ENCODE measurements at regions not wholly inside any gene's neighbourhood (a gene's known extent, or its start where the extent isn't known, plus 50 kb on each side); places are given as distances from the start of the nearest gene placed in this dataset.
"Not testable (repeated sequence)": the region's sequence is repeated elsewhere in the genome, so short reads cannot be mapped to it uniquely, and the experiment has no call there.

GRCh38 chr12:97005174-97005573 lies 98.1 kb downstream of the NEDD1 start:
- DNase-seq: no peak

GRCh38 chr12:97005646-97006045 lies 98.6 kb downstream of the NEDD1 start:
- DNase-seq: no peak

DNA sequence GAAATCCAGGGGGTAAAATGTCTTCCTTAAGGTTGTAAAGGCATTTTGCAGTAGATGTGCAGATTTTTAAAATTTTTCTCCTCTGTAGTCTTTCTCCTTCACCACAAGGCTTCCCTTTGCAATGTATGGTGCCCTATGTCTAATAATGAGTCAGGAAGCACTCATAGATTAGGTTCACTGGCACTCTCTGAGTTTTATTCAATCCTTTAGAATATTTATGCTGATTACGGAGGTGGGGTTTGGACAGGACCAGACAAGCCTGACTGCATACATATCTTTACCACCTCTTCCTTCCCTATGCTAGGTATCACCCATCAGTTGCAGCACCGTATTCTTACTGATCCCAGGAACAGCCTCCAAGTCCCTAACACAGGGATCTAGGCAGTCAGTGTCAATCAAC lies 99.5 kb downstream of the NEDD1 start:
- no peak for DNase-seq

DNA sequence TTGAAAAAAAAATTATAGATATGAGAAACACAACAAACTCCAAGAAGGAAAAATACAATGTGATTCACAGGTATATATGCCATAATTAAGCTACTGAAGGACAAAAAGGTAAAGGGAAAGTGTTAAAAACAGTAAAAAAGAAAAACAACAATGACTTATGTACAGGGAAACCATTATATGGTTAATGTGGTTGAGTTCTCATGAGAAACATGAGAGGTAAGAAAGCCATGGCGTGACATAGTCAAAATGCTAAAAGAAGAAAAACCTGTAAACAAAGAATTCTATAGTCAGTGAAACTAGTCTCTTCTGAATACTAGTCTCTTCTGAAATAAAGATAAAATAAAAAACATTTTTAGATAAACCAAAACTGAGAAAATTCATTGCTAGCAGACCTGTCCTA lies 109.1 kb downstream of the NEDD1 start:
- no peak for DNase-seq

DNA sequence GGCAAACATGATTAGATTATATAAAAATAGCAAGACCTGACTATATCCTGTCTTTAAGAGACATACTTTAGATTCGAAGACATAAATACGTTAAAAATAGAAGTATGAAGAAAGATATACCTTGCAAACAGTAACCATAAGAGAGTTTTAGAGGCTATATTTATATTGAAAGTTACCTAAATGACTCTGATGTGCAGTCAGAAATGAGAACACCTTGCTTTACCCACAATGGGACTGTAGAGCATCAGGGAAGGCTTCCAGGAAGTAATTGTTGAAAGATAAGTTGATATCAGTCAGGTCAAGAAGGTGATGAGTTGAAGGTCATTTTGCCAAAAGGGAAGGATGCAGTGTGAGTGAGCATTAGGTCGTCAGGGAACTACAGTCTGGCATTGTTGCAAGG lies 110.2 kb downstream of the NEDD1 start:
- DNase-seq: no peak

DNA sequence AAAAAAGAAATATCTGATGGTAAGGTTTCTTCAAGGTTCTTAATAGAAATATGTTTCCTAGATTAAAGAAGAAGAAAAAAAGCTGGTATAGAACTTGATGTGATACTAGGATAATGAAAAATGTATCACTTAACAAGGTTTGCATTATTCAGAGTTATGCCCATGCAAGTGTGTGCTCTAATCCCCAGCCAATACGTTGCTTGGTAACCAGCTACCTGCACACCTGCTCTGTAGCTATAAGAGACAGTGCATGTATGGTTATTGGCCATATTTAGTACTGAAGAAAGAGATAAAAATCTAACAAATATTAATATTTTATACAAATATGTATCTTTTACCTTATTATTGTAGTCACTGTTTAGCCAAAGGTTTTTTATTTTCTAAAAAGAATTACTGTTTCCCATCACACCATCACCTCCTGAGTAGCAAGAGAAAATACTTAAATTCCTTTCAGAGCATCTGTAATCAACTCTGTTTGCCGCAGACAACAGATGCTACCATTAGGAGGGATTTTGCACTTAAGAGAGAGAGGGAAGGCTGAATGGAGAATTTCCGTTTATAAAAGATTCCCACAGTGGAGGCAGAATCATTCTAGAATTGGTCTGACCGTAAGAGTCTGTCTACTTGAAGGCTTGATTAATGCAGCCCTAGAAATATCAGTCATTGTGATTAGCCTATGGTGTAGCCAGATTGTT lies 115.6 kb downstream of the NEDD1 start:
- DNase-seq: no peak

DNA sequence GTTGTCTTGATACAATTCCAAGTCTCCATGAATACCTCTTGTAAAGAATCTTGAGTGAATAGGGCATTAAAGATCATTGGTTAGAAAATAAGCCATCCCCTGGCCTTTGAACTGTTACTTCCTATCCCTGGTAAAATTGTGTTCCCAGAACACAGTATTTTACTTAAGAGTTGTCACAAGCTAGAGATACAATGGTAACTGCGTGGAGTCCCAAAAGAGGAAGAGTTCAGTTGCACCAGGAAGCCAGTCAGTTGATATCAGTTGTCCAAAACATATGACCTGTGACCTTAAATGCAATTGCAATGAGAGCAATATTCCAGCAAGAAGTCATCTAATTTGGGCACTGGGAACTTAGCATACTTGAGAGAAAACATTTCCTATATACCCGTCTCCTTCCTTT lies 117.3 kb downstream of the NEDD1 start:
- no peak for DNase-seq

GRCh38 chr12:97026901-97027300 lies 119.8 kb downstream of the NEDD1 start:
- DNase-seq: no peak

DNA sequence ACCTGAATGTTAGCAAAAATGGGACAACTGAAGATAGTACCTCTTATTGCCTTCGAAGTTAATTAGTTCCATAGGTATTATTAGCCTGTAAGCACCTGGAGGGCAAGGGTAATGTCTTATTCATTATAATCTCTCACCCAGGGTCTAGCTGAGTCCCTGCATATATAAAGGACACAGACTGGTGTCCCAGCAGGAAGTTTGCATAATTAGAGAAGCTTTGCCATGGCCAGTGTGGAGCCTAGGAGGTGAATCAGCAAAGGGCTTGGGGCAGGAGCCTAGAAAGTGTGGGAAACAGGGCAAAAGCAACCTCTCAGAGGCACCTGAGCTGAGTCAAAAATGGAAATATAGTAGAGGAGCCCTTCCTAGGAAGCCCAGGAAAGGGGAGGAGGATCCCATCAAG lies 120.4 kb downstream of the NEDD1 start:
- DNase-seq: no peak

DNA sequence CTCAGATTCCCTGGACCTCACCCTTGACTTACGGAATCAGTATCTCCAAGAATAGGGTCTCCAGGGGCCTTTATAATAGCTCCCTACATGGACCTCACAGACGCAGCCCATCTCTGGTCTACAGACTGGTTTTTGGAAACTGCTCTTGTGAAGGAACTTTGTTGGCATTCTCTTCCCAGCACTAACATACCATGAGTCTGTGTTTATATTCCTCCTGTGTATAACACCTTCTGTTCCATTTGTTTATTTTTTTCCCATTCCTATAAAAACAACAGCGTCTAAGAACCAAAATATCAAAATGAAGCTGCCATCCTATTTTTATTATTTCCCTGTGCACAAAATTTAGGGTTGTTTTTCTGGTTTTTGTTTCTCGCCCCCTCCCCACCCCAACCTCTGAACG lies 131.1 kb downstream of the NEDD1 start:
- DNase-seq: no peak

DNA sequence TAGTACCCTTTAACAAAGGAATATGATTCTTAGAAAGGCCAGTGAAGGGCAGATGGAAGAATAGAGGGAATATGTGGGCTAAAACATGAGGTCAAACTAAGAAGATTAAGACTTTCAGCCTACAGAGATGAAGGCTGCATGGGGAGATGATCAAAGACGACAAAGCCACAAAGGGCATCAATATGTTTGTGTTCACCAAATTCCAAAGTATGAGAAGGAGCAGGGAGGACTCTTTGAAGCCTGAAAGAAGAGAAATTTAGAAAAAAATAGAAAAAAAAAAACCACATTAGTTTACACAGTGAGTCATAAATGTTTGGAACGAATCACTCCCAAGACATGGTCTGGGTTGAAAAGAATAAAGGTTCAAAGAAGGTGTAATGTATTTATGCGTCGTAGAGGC lies 131.8 kb downstream of the NEDD1 start:
- no peak for DNase-seq

DNA sequence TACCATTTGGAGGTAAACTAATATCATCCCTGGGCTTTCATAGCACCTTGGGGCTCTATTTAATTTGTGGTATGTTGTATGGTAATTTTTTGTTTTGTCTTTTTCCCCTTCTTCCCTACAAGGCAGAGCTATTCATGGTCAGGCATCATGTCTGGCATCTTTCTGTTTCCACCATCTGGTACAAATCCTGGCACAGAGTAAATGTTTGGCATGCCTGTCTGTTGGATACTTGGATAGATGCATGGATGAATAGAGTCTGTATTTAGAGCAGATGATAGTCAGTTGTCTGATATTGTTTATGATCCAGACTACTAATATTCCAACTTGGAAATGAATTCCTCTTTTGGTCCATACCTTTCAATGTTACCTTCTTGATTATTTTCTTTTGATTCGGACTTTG lies 139.8 kb downstream of the NEDD1 start:
- no peak for DNase-seq

DNA sequence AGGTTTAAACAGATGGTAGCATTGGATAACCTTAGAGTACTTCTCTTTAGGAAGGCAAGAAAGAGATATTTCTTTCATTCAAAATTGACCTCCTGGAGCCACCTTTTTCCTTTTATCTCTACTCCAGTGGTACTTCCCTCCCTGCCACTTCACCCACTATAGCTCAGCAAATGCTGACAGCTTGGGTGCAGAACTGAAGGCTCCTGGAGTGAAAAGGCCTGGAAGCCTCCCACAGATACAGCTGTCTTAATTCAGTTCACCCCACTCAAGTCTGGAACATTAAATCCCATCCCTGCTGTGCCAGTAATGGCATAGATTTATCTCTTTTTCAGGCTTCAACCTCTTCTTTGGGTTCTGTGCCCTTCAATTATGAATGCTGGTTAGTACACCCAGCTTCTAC lies 140.3 kb downstream of the NEDD1 start:
- no peak for DNase-seq

DNA sequence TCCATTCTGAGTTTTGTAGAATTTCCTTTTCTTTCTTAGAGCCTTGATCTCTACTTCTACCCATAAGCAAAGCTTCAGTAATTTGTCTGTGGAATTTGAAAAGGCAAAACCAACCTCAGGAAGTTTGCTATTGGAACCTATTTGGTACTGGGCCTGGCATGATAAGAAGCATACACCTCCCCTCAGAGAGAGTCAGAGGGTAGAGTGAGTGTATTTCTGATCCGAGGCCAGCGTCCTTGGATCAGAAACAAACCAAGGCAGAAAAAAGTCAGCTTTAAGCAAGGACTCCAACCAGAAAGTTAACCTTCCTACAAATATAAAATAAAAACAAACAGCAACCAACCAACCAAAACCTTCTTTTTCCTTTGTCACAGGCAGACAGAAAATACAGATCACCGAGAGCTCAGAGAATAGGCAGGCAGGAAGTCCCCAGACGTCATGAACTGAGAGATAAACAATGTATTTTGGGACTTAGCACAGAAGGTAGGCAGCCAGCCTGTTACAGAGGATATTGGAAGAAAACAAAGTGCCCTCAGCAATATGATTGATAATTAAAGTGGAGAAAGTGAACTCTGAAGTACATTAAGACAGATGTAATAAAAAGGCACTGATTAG lies 141.5 kb downstream of the NEDD1 start:
- DNase-seq: no peak

DNA sequence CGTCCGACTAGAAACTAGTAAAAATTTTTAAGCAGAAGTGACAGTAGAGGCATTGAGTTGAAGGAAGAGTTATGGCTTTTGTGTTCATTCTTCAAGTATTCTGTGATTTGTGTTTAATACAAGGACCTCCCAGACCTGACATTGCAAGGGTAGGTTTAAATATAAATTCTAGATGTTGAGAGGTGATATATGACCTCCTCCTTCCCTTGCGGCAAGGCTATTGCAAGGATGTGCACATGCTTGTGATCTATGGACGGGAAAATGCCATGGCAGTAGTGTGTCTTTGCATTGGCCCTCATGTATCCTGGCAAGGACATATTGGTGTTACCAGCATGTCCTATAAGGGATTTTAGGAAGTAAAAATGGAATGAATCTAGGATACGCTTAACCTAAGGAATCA lies 143.5 kb downstream of the NEDD1 start:
- no peak for DNase-seq

GRCh38 chr12:97051341-97051740 lies 144.3 kb downstream of the NEDD1 start:
- DNase-seq: no peak

DNA sequence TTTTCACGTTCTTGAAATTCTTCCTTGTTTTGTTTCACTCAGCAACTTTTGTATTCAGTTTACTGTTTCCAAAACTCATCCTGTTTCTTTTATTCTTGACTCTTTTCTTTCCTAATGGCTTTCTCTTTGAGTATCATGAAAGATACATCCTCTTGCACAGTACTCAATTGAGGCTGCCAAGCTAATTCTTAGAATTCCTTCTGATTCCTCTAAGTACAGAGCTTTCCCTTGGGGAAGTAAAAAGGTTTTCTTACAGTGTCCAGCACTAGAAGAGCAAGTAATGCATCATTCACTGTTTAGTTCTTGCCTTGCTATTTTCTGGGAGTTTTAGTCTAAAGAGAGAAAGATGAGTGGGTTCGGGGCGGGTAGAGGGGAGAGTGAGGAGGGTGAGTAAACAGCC lies 154.1 kb downstream of the NEDD1 start:
- DNase-seq: no peak

- DNase-seq: no peak
Measured at GRCh38 chr12:97063292-97063935, 156.4 kb downstream of the NEDD1 start.

GRCh38 chr12:97075161-97075933 lies 168.3 kb downstream of the NEDD1 start:
- DNase-seq: no peak

DNA sequence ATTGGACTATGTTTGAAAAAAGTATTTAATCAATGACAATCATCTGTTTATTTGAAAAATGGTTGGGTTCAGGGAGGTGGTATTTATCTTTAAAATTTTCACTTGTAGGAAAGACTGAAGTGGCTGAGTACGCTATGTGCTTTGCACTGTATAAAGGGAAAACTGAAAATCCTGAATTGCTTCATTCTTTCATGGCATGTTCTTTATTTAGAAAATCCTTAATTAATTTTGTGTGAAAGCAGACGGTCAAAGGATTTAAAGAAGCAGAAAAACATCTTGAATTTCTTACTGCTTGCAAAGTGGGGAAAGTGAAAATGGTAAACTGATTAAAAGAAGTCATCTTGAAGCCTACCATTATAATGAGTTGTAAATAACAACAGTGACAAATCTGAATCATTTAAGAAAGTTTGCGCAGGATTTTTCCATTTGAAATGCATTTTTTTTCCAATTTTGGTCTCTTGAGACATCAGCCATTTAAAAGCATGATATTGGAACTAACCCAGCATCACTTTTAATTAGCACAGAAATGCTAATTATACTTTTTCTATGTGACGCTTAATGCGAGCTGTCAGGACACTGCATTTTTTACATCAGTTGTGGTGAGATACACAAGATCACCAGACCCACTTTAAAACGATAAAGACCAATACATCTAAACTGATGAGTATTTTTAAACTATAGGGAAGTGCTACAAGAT lies 169.0 kb downstream of the NEDD1 start:
- no peak for DNase-seq

GRCh38 chr12:97076912-97077311 lies 169.9 kb downstream of the NEDD1 start:
- DNase-seq: not testable (repeated sequence)

- no peak for DNase-seq
Measured at GRCh38 chr12:97082029-97082428, 175.0 kb downstream of the NEDD1 start.

- no peak for DNase-seq
Measured at GRCh38 chr12:97093187-97093683, 186.2 kb downstream of the NEDD1 start.
